HG03097 (cell line): ENCODE measurements at regions not wholly inside any gene's neighbourhood (a gene's known extent, or its start where the extent isn't known, plus 50 kb on each side); places are given as distances from the start of the nearest gene placed in this dataset.

Experiments used
- ATAC-seq: cut with Tn5 transposase; IDR thresholded peaks from one replicate; pipeline ENCODE4 v1.9.1; 2021; ENCODE audit not compliant: unreplicated experiment, low FRiP score

DNA sequence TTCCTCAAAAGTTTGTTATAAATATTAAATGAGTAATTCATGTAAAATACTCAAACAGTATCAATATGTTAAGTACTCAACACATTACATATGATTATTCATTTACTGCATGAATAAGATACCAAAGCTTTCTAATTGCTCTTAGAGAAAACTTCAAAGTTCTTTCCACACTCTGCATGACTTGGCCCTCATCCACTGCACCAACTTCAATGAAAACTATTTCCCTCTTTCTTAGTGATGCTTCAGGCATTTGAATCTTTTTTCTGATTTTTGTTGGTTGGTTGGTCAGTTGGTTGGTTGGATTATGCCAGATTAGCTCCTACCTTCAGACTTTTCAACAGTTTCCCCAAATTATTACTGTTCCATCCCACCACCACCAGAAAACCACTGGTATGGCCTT, 314.7 kb upstream of the RGMB start:
- no peak for ATAC-seq

DNA sequence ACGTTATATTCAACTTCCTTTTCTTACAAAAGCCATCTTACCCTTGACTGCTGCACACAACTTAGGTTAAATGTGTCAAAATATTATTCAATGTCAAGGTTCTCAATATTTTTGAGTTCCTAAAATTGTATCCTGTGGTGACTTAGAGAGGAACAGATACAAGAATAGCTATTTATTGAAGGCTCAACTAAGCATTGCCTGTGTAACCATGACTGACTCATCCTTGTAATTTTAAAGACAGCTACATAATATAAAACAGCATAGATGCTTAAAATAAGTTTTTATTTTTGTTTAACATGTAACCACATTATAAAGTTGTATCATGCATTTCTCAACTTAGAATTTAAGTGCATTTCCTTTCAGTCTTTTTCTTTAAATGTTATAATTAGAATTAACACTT, 312.9 kb upstream of the RGMB start:
- no peak for ATAC-seq

DNA sequence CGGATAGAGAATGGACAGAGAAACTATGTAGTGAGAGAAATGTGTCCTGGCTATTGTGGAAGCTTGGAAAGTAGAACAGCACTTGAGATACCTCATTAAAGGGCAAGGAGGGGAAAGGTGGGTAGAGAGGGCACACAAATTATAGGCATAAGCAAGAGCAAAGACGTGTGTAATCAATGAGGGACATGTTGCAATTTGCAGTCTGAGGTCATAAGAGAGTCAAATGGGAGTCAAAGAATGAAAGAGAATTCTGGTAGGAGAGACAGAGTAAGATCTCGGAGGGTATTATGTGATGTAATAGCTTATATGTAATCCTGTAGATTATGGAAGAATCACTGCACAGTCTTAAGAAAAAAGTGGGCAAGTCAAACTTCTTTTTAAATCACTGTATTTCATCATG, 312.0 kb upstream of the RGMB start:
- no peak for ATAC-seq

DNA sequence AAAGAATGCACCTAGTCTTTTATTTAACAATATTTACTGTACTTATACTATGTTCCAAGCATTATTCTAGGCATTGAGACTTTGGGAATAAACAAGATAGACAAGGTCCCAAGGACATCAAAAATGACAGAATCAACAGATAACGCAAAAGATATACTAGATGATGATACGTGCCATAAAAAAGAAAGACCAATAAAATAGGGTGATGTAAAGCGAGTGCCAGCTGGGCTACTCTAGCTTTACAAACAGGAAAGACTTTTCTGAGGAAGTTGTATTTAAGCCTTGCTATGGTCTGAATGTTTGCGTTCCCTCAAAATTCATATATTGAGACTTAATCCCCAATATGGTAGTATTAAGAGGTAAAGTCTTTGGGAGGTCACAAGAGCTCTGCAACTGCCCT, 310.2 kb upstream of the RGMB start:
- ATAC-seq = no peak

DNA sequence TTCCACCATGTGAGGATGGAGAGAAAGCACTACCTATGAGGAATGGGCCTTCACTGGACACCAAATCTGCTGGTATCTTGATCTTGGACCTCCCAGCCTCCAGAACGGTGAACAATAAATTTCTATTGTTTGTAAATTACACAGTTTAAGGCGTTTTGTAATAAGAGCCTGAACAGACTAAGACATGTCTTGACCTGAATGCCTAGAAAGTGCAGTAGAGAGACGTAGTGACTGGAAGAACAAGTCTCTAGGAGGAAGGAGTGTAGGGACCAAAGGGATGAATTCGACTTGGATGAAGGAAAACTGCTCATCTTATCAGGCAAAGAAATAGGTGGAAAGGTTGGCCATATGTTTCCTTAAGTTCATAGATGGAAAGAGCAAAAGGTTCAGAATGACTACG, 309.8 kb upstream of the RGMB start:
- ATAC-seq = no peak

DNA sequence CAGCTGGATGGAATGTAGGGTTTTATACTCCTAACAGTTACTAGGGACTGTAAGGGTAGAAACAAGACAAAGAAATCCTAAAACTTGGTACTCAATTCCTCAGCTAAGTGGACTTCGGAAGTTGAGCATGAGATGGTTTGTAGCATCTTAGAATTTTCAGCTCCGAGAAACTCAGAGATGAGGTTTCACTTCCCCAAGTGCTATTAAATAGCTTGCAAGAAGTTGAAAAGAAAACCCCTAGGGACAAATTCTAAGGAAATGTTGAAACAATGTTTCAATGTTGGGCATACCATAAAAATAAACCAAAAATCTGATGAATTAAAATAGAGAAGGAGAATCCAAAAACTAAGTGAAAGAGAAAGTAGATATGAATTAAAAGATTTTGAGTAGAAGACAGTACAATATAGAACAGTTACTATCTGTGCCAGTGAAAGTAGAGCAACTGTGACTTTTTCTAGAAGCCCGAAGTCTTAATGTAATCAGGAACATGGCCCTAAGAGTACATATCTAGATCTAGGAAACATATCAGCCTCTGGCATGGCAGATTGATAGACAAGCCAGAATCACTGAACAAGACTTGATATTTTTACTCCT, 308.6 kb upstream of the RGMB start:
- ATAC-seq = no peak

DNA sequence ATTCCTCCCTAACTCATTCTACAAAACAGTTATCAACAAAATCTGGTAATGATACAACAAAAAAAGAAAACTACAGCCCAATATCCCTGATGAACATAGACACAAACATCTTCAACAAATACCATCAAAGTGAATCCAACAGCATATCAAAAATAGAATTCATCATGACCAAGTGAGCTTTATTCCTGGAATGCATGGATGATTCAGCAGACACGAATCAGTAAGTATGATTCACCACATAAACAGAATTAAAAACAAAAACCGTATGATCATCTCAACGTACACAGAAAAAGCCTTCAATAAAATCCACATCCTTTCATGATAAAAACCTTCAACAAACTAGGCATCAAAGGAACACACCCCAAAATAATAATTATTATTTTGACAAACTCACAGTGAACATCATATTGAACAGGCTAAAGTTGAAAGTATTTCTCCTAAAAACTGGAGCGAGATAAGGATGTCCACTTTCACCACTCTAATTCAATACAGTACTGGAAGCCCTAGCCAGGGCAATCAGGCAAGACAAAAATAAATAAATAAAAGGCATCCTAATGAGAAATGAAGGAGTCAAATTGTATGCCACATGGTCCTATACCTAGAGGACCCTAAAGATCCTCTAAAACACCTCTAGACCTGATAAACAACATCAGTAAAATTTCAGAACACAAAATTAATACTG, 305.1 kb upstream of the RGMB start:
- ATAC-seq = no peak

DNA sequence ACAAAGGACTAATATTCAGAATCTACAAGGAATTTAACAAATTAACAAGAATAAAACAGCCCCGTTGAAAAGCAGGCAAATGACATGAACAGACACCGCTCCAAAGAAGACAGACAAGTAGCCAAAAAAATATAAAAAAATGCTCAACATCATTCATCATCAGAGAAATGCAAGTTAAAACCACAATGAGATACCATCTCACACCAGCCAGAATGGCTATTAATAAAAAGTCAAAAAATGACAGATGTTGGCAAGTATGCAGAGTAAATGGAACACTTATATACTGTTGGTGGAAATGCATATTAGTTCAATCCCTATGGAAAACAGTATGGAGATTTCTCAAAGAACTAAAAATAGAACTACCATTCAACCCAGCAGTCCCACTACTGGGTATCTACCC, 302.7 kb upstream of the RGMB start:
- ATAC-seq = no peak

DNA sequence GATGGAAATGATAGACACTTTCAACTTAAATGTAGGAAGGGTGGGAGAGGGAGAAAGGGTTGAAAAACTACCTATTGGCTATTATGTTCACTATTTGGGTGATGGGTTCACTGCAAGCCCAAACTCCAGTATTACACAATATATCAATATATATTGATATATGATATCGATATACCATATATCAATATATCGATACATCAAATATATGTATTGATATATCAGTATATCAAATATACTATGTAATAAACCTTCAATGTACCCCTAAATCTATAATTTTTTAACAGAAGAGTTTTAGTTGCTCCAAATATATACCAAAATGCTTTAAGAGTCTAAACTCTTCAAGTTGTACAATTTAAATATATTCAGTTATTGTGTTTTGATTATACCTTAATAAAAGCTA, 302.0 kb upstream of the RGMB start:
- ATAC-seq = no peak

DNA sequence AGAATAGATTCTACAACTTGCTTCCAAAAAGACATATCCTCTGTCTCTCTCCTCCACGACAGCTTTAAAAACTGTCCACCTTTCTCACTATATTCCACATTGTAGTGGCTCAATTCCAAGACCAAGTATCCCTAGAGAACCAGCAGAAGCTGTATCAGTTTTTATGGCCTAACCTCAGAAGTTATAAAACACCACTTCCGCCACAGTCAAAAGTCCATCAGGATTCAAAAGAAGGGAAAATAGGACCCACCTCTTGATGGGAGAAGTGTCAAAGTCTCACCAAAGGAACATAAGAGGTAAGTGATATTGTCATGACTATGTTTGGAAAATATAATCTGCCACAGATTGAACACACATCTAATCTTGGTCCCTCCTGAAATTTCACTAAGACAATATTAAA, 299.2 kb upstream of the RGMB start:
- ATAC-seq = no peak

DNA sequence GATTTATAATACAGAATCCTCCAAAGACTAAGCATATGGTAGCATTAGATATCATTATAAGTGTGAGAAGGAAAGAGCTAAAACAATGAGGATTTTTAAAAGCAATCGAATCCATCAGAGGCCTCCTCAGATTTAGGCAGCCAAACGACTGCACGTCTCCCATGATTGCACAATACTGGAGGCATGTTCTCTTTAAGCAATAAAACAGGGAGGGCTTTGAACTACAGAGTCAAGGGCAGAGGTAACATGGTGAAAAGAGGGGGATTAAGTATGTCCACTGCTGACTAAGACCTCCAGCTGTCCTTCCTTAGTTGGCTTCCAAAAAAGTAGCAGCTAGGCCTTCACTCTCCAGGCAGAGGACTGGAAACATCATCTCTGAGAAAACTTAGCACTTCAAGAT, 298.7 kb upstream of the RGMB start:
- no peak for ATAC-seq

DNA sequence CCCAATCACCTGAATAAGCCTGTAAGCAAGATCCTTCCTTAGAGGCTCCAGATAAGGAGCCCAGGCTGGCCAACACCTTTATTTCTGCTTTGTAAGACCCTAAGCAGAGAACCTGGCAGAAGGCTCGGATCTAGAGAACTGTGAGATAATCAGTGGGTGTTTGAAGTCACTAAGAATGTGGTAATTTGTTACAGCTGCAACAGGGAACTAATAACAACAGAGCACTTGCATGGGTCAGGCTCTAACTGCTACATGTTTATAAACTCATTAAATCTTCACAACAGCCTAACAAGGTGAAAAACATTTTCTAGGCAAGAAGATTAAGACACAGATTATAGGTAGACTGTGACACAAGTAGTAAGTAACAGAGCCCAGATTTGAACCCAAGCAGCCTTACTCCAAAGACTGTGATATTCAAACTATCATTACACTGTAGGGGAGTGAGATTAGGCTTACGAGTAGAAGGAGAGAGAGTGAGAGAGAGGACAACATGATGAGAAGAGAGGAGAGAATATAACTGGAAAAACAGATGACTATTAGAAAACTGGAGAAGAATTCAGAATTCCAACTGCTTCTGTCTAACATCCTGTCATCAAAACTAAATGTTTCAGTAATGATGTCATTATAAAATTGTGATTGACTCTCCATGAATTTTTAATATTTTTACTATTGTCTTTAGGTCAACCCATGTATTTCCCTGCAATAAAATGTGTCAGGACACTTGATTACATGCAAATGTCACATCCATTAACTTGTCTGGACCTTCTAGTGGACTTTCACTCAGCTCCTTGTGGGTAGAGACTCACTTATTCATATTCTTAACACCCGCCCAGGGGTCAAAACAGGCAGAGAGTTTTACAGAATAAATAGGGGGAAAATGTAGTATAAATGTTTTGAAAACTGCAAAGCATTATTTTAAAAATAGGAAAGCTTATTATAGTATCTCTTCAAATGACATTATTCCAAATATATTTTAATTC, 290.9 kb upstream of the RGMB start:
- no peak for ATAC-seq

DNA sequence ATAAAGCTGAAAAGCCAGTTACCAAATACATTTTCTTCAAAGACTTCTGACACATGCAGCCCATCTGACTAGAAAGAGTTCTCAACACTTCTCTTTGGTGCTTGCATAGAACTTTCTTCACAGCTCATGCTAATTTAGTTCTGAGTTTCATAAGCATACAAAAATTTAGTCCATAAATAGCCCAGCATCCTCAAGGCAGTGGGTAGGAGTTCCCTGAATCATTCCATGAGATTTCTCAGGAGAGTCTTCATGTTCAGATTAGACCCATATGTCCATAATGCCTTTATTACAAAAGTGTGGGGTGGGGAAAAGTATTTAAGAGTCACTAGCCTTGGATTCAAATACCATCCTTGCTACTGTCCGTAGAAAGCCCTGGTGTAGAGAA, 290.2 kb upstream of the RGMB start:
- no peak for ATAC-seq

DNA sequence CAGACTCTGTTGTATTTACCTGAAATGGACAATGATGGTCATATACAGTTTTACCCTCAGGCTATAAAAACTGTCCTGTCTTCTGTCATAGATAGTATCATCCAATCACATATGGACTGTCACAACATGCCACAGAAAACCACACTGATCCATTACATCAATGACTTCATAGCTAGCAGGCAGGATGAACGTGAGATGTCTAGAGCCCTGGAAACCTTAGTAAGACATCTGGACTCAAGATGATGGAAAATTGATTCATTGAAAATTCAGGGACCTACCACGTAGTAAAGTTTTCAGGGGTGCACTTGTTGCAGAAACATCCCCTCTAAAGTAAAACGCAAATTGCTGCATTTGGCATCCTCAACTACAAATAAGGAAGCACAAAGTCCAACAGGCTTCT, 284.4 kb upstream of the RGMB start:
- no peak for ATAC-seq

DNA sequence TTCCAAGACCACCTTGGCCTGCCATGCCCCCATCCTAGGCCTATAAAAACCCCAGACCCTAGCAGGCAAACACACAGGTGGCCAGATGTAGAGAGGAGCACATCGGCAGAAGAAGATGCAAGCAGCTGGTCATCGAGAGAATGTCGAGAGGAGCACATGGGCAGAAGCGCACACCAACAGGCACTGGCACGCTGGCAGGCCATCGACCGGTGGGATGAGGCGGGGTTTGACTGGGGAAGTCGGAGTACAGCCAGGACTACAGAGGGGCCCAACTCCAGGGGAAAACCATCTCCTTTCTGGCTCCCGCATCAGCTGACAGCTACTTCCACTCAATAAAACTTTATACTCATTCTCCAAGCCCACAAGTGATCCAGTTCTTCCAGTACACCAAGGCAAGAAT, 283.1 kb upstream of the RGMB start:
- no peak for ATAC-seq

DNA sequence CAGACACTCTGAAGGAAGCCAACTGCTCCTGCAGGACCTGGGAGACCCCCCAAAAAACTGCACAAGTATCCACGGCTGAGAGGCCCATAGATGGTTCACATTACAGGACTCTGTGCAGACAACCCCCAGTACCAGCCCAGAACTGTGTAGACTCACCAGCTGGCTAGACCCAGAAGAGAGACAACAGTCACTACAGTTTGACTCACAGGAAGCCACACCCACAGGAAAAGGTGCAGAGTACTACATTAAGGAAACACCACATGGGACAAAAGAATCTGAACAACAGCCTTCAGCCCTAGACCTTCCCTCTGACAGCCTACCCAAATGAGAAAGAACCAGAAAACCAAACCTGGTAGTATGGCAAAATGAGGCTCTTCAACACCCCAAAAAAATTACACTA, 281.2 kb upstream of the RGMB start:
- ATAC-seq = no peak

DNA sequence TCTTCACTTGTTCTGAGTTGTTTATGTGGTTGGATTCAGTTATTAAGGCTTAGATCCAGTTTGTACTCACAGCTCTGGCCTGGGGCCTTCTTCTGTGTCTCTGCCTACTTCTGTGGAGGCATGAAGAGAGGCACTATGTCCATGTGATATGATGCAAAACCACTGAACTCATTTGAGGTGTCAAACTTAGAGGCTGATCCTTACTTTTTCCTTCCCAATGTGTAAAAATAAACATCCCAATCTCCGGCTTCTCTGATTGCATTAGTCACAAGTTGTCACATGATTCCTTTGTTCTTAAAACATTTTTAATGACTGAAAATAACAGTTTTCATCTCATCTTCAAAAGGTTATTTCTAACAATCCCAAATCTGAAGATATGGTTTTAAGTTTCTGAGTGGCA, 276.0 kb upstream of the RGMB start:
- ATAC-seq = no peak

DNA sequence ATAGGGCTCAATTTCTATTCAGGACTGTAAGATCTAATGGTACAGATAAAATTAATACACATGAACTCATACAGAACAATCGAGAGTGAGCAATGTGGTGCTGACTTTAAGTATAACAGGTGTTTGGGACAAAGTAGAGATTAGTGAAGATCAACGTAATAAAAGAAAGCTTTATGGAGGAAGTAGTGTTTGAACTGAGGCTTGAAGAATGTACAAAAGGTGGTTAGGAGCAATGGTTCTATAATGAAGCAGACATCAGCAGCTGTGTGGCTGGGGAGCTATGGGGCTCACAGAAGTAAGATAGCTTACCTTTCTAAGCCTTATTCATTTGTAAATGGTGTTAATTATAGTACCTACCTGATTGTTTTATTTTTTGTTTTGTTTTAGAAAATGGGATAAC, 275.4 kb upstream of the RGMB start:
- no peak for ATAC-seq

DNA sequence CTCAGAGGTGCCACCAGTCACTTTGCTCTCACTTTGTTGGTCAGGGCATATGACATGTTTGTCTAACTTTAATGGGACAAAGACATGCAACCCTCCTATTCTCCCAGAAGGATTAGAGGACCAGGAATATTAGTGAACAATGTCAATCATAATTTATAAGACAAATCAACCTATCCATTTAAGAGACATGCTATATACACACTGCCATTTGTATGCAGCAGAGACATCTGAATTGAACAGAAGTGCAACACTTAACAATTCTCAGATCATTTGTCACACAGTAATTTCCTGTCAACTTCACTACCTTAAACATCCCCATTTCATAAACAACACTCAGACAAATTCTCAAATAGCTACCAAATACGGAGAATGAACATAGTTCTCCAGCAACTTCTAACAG, 273.6 kb upstream of the RGMB start:
- no peak for ATAC-seq

DNA sequence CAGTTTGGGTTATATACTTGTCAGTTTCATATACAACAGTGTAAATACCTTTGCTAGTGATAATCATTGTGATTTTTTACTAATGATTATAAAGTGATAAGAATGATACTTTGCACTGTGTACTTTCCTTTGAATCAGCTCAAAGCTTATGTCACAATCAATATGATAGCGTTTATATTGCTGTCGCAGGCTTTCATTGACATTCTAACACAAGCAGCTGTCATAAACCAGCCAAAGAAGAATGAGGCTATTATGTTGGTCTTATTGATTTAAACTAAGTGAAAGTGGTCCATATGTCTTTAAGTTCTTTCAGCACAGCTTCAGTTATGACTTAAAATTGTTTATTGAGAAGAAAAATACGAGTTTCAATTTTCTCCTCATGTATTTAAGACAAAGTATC, 272.7 kb upstream of the RGMB start:
- no peak for ATAC-seq

DNA sequence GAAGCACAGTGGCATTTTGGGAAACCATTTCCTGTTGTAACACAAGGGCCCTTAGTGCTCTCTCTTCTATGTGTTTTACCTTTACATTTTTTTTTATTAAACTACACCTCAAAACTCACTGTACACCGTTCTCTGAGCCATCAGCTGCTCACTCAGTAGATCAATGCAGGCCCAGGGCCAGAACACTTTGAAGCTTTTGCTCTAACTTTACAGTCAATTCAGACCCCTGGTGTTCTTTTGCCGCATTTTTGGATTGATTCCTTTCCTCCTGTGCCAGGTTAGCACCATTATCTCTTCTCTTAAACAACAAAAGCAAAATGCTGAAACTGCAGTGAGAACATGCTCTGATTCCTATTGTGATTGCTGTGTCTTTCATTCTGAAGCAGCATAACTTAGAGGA, 269.8 kb upstream of the RGMB start:
- ATAC-seq = no peak

DNA sequence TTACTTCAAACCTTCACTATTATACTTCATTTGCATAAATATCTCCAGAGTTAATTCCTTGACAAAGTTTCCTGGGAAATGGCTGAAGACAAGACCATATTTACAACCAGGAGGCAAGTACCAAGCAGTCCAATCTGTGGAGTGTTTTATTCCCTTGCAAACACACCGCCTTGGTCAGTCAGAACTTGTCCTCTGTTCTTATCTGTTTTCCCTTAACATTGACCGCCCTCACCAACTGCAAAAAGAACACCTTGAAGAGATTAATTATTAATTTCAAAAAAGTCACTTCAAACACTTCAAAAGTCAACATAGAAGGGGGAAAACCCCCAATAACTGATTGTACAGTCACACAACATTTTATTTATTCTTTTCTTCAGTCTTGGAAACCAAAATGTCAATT, 269.0 kb upstream of the RGMB start:
- no peak for ATAC-seq
